Endometrium (tissue), 2 donors: ENCODE measurements at regions not wholly inside any gene's neighbourhood (a gene's known extent, or its start where the extent isn't known, plus 50 kb on each side); places are given as distances from the start of the nearest gene placed in this dataset.
A peak's percentile ranks its signal among the peaks of the same experiment; 100 is the strongest.
"Not testable (repeated sequence)": the region's sequence is repeated elsewhere in the genome, so short reads cannot be mapped to it uniquely, and the experiment has no call there.

Experiments
- FAIRE-seq: peaks from 2 replicates; lab custom pipeline; 2012; peaks lifted over from hg19 to GRCh38; lab: Jason Lieb, UNC
- donor health status: control.
- donor health status: control.

GRCh38 chr6:112459758-112460304, 112.7 kb downstream of the RFPL4B start:
- no peak for FAIRE-seq

GRCh38 chr6:112464901-112465665, 118.0 kb downstream of the RFPL4B start:
- FAIRE-seq, result no peak

- no peak for FAIRE-seq
Observed at GRCh38 chr6:112466373-112467151, 119.4 kb downstream of the RFPL4B start.

- no peak for FAIRE-seq
Observed at GRCh38 chr6:112468359-112468758, 121.2 kb downstream of the RFPL4B start.

DNA sequence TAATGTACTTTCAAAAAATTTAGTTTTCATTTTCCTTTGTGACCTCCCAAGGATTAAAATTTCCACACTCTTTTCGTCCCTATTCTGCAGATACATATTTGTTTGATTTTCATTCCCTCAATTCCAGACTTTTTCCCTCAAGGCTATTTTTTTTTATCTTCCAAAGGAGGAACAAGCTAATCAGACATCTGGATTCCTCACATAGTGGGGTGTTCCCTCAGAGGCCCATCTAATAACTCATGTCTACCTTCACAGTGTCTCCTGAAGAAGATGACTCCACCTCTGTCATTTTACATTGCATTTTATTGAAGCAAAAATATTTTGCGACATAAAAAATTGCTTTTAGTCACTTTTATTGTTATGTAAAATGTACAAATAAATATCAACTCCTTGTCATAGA, 122.2 kb downstream of the RFPL4B start:
- FAIRE-seq, result no peak

GRCh38 chr6:112470376-112470775, 123.2 kb downstream of the RFPL4B start:
- no peak for FAIRE-seq

DNA sequence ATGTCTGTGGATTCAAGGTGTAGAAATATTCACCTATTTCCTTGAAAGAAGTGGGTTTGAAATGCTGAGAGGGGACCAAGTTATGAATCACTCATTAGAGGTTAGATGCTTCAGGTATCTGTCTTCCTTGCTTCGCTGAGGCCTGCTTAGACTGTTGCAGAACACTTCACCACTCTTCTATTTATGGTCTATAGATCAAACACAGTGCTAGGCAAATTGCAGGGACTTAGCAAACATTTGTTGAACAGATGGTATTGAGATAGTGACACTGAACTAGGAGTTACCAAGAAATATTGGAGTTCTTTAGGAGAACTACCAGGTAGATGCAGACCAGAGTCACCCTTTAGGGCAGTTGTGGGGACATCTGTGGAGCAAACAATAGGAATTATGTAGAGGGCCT, 123.8 kb downstream of the RFPL4B start:
- no peak for FAIRE-seq

GRCh38 chr6:112475083-112475482, 128.0 kb downstream of the RFPL4B start:
- no peak for FAIRE-seq

DNA sequence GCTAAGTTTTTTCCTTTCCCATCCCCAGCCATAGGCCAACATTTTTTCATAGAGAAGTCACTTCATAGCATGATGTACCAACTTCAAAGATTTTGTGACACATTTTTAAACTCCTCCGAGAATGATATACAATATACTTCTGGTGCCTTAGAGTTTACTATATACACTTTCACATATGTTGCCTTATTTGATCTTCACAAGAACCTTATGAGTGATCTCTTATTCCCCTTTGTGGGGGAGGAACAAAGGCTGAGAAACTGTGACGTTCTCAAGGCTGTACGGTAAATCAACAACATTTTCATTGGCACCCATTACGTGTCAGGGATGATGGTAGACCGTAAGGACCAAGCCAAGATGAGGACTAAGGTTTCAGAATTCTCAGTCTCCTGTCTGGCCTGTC, 130.0 kb downstream of the RFPL4B start:
- FAIRE-seq, result no peak

DNA sequence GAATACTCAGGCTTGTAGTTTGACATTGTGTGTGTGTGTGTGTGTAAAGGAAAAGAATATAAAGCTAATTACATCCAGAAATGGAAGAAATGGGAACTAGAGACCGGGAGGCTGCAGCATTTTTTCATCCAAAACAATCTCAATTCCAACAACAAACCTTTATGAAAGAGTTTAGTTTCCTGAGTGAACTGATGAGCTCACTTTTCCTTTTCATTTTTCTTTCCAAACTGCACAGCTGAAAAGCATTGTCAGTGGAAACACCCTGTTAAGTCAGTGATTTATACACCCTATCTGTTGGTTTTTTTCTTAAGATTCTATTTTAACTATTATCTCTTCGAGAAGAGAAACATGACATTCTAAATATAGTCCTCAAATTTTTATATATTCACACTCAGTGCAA, 130.9 kb downstream of the RFPL4B start:
- peak; percentile 65 for FAIRE-seq

- FAIRE-seq, result not testable (repeated sequence)
Observed at GRCh38 chr6:112479975-112480374, 132.8 kb downstream of the RFPL4B start.

GRCh38 chr6:112480553-112480952, 133.4 kb downstream of the RFPL4B start:
- FAIRE-seq, result no peak

DNA sequence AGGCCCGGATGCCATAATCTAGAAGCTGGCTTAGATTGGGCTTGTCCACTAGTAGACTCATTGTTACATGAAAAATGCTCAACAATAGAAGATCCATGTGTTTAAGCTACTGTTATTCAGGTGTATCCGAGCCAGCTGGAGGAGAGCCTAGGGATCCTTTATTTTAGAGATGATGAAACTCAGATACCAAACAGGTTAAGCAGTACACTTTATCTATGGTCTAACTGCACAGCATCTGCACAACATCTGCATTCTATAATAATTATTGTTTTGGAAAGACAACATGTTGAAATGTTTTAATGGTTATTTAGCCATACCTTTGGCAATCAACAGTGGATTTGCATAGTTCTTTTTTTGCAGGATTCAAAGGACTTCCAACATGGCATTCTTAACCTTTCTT, 134.1 kb downstream of the RFPL4B start:
- no peak for FAIRE-seq

DNA sequence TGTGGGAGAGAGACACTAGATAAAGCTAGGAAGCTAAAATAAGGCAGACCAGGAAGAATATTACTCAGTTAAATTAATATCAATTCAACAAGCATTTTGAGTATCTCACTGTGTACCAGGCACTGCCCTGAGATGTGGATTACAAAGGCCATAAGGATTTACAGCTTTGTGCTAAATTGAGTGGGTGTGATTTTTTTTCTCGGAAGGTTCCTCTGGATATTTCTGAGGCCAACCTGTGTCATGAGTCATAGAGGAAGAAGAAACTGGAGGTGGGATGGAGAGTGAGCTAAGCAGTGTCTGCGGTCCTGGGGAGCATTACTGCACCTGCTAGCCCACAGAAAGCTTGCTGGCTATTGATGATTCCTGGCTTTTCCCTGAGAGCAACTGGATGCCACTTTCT, 135.2 kb downstream of the RFPL4B start:
- no peak for FAIRE-seq

GRCh38 chr6:112485120-112485826, 138.1 kb downstream of the RFPL4B start:
- FAIRE-seq, result peak; percentile 69

DNA sequence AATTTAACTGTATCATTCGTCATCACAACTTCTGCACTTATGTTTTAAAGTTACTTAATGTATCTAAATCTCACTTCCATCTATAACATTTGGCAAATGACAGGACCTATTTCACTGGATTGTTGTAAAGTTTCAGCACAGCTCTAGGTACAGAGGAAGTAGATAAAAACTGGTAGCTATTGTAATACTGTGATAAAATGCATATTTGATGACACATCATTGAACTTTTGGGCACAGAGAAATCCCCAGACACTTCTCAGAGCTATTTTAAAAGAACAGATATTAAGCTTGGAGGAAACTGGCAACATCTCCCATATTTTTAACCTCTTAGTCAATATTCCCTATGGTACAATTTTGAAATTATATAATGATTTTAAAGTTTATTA, 138.7 kb downstream of the RFPL4B start:
- FAIRE-seq, result no peak

DNA sequence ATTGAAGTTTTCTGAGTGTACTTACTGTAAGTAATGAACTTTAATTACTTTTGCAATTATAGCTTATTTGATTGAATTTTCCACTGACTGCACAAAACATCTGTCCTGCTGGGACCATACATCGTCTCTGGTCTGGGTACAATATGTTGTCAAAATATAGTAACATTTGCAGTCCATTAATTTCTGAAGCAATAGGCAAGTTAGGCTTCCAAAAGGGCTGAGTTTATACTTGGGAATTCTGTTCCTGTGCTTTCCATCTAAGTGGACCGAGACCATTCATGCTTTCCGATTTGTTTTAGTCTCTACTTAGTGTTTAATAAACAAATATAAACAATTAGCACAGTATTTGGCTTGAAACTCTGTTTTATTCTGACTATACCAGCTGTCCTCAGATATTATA, 139.3 kb downstream of the RFPL4B start:
- FAIRE-seq, result no peak

- no peak for FAIRE-seq
Observed at GRCh38 chr6:112488238-112488637, 141.1 kb downstream of the RFPL4B start.

- FAIRE-seq, result no peak
Observed at GRCh38 chr6:112501705-112502104, 154.6 kb downstream of the RFPL4B start.

DNA sequence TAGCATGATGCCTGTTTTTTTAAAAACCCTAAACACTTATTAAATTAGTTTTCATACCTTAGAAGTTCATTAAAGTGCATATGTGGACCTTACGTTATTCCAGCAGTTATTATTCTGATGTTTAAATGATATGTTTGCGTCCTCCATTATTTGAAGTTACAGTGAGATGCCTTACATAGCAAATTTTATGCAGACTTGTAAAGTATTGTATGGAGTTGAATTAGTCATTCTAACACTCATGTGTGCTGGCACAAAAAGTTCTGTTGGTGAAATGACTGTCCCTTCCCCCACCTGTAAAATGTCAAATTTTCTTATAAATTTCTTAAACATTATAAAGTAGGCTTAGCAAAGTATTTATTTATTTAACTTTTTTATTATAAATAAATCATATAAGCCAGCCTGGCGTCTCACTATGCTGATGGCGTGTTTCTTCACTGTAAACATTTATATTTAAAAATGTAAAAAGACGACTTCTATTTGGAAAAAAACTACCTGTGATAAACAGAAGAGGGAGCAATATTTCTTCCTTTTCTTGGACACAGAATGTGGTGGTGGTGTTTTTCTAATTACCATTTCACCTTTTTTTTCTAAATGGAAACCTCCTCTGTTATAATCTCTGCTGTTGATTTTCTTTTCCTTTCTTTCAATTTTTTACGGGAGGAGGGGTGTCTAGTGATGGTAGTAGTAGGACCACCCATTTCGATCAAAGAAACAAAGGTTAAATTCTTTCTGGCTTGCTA, 155.4 kb downstream of the RFPL4B start:
- FAIRE-seq, result peak; percentile 84

GRCh38 chr6:112503091-112503596, 156.0 kb downstream of the RFPL4B start:
- FAIRE-seq, result no peak

DNA sequence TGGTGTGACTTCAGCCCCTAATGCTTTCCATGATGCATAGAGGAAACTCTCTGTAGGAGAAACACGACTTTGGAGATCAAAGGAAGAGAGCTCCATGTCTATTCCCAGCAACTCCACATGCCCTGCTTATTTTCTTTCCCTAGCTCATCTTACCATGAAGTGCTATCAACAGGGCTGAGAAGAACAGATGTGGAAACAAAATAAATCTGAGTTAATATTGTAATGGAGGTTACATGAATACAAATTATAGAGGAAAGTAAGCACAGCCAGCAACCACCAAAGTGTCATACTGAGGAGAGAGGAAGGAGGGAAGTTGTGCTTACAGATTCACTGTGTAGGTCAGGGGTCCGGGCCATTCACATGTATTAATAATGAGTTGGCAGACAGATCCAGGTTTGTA, 157.5 kb downstream of the RFPL4B start:
- FAIRE-seq, result no peak
